Neural cell (in vitro differentiated cells): ENCODE measurements at regions not wholly inside any gene's neighbourhood (a gene's known extent, or its start where the extent isn't known, plus 50 kb on each side); places are given as distances from the start of the nearest gene placed in this dataset.

ENCODE experiments used
- H2AFZ ChIP-seq: fragments of 200-600, 300-800 bp; sonication (generic), shearing (Covaris generic); 2 replicates; pipeline ENCODE4 v1.6.0; 2014; ENCODE audit warnings: low read depth, mild to moderate bottlenecking, antibody characterized with exemption, low read length, moderate library complexity
- H3F3A ChIP-seq: fragments of 200-600 bp; shearing (Covaris generic); 2 replicates; pipeline ENCODE4 v1.6.1; 2016; ENCODE audit warnings: mild to moderate bottlenecking, moderate library complexity, mixed read lengths, antibody characterized with exemption, low read length; ENCODE audit not compliant: insufficient read depth, poor library complexity, severe bottlenecking
- H3K27ac ChIP-seq: fragments of 200-600, 300-800 bp; sonication (generic), shearing (Covaris generic); 2 replicates; pipeline ENCODE4 v1.5.1; 2014; ENCODE audit warnings: mild to moderate bottlenecking, low read length, moderate library complexity
- H3K27me3 ChIP-seq: fragments of 300-800, 200-600 bp; sonication (generic), shearing (Covaris generic); 2 replicates; pipeline ENCODE4 v1.6.0; 2014; ENCODE audit warnings: mild to moderate bottlenecking, low read depth, low read length, moderate library complexity; ENCODE audit not compliant: insufficient read depth
- H3K36me3 ChIP-seq: fragments of 300-800, 200-600 bp; sonication (generic), shearing (Covaris generic); 2 replicates; pipeline ENCODE4 v1.5.1; 2014; ENCODE audit warnings: mild to moderate bottlenecking, antibody characterized with exemption, low read length, moderate library complexity; ENCODE audit not compliant: insufficient read depth
- H3K4me2 ChIP-seq: fragments of 300-800, 200-600 bp; sonication (generic), shearing (Covaris generic); 2 replicates; pipeline ENCODE4 v1.6.0; 2014; ENCODE audit warnings: mild to moderate bottlenecking, low read length
- H3K4me3 ChIP-seq: fragments of 300-800, 200-600 bp; sonication (generic), shearing (Covaris generic); 2 replicates; pipeline ENCODE4 v1.5.1; 2014; ENCODE audit warnings: mild to moderate bottlenecking, low read length, moderate library complexity
- H3K79me2 ChIP-seq: fragments of 200-600 bp; shearing (Covaris generic); replicated peaks from 2 replicates; pipeline ENCODE4 v1.6.0; 2014; ENCODE audit warnings: mild to moderate bottlenecking, low read length, moderate library complexity; ENCODE audit not compliant: insufficient read depth
- H3K9ac ChIP-seq: fragments of 300-800, 200-600 bp; sonication (generic), shearing (Covaris generic); 2 replicates; pipeline ENCODE4 v1.6.1; 2016; ENCODE audit warnings: mild to moderate bottlenecking, low read length, mixed read lengths
- H3K9me2 ChIP-seq: fragments of 200-600 bp; shearing (Covaris generic); 2 replicates; pipeline ENCODE4 v1.6.1; 2016; ENCODE audit warnings: mild to moderate bottlenecking, low read length, mixed read lengths; ENCODE audit not compliant: insufficient read depth
- H3K9me3 ChIP-seq: fragments of 200-600, 300-800 bp; sonication (generic), shearing (Covaris generic); 2 replicates; pipeline ENCODE4 v1.6.1; 2016; ENCODE audit warnings: mild to moderate bottlenecking, mixed run types, low read length, moderate library complexity, mixed read lengths
- H4K20me1 ChIP-seq: fragments of 200-600 bp; shearing (Covaris generic); 2 replicates; pipeline ENCODE4 v1.6.1; 2016; ENCODE audit warnings: mild to moderate bottlenecking, mixed run types; ENCODE audit not compliant: insufficient read depth
- CTCF ChIP-seq: fragments of 450-650 bp; IDR thresholded peaks from 2 replicates; pipeline ENCODE4 v1.5.1; 2014; ENCODE audit warnings: antibody characterized with exemption, mild to moderate bottlenecking, moderate library complexity; ENCODE audit not compliant: poor library complexity, severe bottlenecking
- EP300 ChIP-seq: fragments of 450-650 bp; conservative IDR thresholded peaks from 2 replicates; pipeline ENCODE4 v1.6.1; 2014; ENCODE audit warnings: antibody characterized with exemption, mild to moderate bottlenecking, moderate library complexity; ENCODE audit not compliant: poor library complexity, severe bottlenecking
- POLR2AphosphoS5 ChIP-seq: IDR thresholded peaks from 2 replicates; pipeline ENCODE4 v1.6.1; 2012
- SMC3 ChIP-seq: fragments of 450-650 bp; conservative IDR thresholded peaks from 2 replicates; pipeline ENCODE4 v1.6.1; 2014; ENCODE audit warnings: antibody characterized with exemption, mild to moderate bottlenecking, moderate library complexity; ENCODE audit not compliant: poor library complexity
- TAF1 ChIP-seq: IDR thresholded peaks from 2 replicates; pipeline ENCODE4 v1.6.1; 2012; ENCODE audit warnings: low read depth
- TF ChIP-seq, protein P1 (sequence below): IDR thresholded peaks from 2 replicates; pipeline ENCODE4 v1.6.1; 2012; ENCODE audit warnings: borderline replicate concordance

GRCh38 chr10:4316161-4316810 is 509.7 kb upstream of the AKR1E2 start:
- Histone ChIP-seq H3K9me2 (no peaks in the 10 kb centered on the region), H3K9ac (no peak overlapping the region), H3K9me3 (no peaks in the 10 kb centered on the region), H3K36me3 (no peaks in the 10 kb centered on the region), H3F3A (no peaks in the 10 kb centered on the region), H3K4me3 (no peak overlapping the region), H3K4me2 (no peak overlapping the region), H4K20me1 (no peaks in the 10 kb centered on the region), H3K27me3 (no peaks in the 10 kb centered on the region), H2AFZ (peak overlapping the region; percentile 7), H3K27ac (peak overlapping the region; percentile 38), H3K79me2 (no peaks in the 10 kb centered on the region)
- TF ChIP-seq TAF1 (no peak), SMC3 (no peak), CTCF (no peak), POLR2AphosphoS5 (no peak), EP300 (no peak)
- TF ChIP-seq, protein P1, sequence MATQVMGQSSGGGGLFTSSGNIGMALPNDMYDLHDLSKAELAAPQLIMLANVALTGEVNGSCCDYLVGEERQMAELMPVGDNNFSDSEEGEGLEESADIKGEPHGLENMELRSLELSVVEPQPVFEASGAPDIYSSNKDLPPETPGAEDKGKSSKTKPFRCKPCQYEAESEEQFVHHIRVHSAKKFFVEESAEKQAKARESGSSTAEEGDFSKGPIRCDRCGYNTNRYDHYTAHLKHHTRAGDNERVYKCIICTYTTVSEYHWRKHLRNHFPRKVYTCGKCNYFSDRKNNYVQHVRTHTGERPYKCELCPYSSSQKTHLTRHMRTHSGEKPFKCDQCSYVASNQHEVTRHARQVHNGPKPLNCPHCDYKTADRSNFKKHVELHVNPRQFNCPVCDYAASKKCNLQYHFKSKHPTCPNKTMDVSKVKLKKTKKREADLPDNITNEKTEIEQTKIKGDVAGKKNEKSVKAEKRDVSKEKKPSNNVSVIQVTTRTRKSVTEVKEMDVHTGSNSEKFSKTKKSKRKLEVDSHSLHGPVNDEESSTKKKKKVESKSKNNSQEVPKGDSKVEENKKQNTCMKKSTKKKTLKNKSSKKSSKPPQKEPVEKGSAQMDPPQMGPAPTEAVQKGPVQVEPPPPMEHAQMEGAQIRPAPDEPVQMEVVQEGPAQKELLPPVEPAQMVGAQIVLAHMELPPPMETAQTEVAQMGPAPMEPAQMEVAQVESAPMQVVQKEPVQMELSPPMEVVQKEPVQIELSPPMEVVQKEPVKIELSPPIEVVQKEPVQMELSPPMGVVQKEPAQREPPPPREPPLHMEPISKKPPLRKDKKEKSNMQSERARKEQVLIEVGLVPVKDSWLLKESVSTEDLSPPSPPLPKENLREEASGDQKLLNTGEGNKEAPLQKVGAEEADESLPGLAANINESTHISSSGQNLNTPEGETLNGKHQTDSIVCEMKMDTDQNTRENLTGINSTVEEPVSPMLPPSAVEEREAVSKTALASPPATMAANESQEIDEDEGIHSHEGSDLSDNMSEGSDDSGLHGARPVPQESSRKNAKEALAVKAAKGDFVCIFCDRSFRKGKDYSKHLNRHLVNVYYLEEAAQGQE = no peak

GRCh38 chr10:4315551-4315950 is 510.5 kb upstream of the AKR1E2 start:
- no peaks in the 10 kb centered on the region for H3K79me2 ChIP-seq
- H3K27me3 ChIP-seq = no peaks in the 10 kb centered on the region
- TF ChIP-seq POLR2AphosphoS5 = peak; percentile 70
- TF ChIP-seq, protein P1 = no peak
- peak overlapping the region; percentile 7 for H2AFZ ChIP-seq
- H3K4me2 ChIP-seq = no peak overlapping the region
- H4K20me1 ChIP-seq = no peaks in the 10 kb centered on the region
- no peaks in the 10 kb centered on the region for H3K9me3 ChIP-seq
- no peaks in the 10 kb centered on the region for H3K36me3 ChIP-seq
- no peak overlapping the region for H3K9ac ChIP-seq
- no peak overlapping the region for H3K4me3 ChIP-seq
- H3K27ac ChIP-seq = peak overlapping the region; percentile 38
- H3K9me2 ChIP-seq = no peaks in the 10 kb centered on the region
- no peaks in the 10 kb centered on the region for H3F3A ChIP-seq
